Osteocyte (in vitro differentiated cells): ENCODE measurements at regions not wholly inside any gene's neighbourhood (a gene's known extent, or its start where the extent isn't known, plus 50 kb on each side); places are given as distances from the start of the nearest gene placed in this dataset.

ENCODE experiments used
- DNase-seq: peaks from one replicate; pipeline ENCODE4 v3.0.0; 2021; ENCODE audit warnings: mixed read lengths; ENCODE audit not compliant: unreplicated experiment; ENCODE audit errors: extremely low spot score
- H3K27ac Mint-ChIP-seq: one replicate; pipeline ENCODE4 v1.8.0; 2021; ENCODE audit warnings: mild to moderate bottlenecking, mixed read lengths; ENCODE audit not compliant: unreplicated experiment
- H3K27me3 Mint-ChIP-seq: one replicate; pipeline ENCODE4 v1.8.0; 2021; ENCODE audit warnings: mixed read lengths; ENCODE audit not compliant: unreplicated experiment
- H3K36me3 Mint-ChIP-seq: one replicate; pipeline ENCODE4 v1.8.0; 2021; ENCODE audit warnings: mixed read lengths; ENCODE audit not compliant: unreplicated experiment
- H3K4me1 Mint-ChIP-seq: one replicate; pipeline ENCODE4 v1.8.0; 2021; ENCODE audit warnings: mixed read lengths; ENCODE audit not compliant: unreplicated experiment
- H3K4me3 Mint-ChIP-seq: one replicate; pipeline ENCODE4 v1.8.0; 2021; ENCODE audit warnings: mild to moderate bottlenecking, moderate library complexity, mixed read lengths; ENCODE audit not compliant: unreplicated experiment
- H3K9me3 Mint-ChIP-seq: one replicate; pipeline ENCODE4 v1.8.0; 2021; ENCODE audit warnings: mixed read lengths; ENCODE audit not compliant: unreplicated experiment
- TF ChIP-seq, protein P1 (sequence below): fragments of 200-600 bp; sonication (generic); IDR thresholded peaks from 2 replicates; pipeline ENCODE4 v1.5.0; 2021; ENCODE audit warnings: antibody characterized with exemption, mild to moderate bottlenecking, moderate library complexity

DNA sequence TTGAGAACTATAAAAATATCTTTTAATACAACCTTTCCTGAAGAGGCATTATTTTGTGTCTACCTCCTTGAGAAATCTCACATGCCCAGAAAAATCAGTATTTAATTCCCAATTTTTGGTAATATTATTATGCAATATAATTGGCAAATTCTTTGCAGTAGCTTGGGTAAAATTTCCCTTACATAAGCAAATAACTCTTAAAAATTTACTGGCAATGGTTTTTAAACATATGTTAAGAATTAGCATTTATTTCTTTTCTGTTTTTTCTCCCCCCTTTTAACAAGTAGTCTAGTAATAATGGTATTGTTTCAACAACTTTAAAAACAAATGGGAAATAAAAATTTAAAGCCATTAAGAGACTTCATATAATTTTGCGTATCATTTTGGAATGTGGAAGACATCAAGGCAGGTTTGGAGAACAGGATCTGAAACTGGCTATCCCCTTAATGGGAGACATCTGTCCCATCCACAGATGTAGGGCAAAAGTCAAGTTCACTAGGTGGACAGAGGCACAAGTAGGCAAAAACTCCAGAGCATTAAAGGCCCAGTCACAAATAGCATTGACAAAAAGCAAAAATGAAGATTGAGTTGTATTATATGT lies 89.6 kb upstream of the AADACL2 start:
- Mint-ChIP-seq H3K36me3 (no peaks in the 10 kb centered on the region), H3K27ac (no peak overlapping the region), H3K4me1 (peaks cover 6% of the 10 kb centered on the region), H3K4me3 (no peak overlapping the region), H3K27me3 (peaks cover 2% of the 10 kb centered on the region), H3K9me3 (peaks cover 3% of the 10 kb centered on the region)
- TF ChIP-seq, protein P1, sequence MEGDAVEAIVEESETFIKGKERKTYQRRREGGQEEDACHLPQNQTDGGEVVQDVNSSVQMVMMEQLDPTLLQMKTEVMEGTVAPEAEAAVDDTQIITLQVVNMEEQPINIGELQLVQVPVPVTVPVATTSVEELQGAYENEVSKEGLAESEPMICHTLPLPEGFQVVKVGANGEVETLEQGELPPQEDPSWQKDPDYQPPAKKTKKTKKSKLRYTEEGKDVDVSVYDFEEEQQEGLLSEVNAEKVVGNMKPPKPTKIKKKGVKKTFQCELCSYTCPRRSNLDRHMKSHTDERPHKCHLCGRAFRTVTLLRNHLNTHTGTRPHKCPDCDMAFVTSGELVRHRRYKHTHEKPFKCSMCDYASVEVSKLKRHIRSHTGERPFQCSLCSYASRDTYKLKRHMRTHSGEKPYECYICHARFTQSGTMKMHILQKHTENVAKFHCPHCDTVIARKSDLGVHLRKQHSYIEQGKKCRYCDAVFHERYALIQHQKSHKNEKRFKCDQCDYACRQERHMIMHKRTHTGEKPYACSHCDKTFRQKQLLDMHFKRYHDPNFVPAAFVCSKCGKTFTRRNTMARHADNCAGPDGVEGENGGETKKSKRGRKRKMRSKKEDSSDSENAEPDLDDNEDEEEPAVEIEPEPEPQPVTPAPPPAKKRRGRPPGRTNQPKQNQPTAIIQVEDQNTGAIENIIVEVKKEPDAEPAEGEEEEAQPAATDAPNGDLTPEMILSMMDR, result no peak
- DNase-seq, result no peak

DNA sequence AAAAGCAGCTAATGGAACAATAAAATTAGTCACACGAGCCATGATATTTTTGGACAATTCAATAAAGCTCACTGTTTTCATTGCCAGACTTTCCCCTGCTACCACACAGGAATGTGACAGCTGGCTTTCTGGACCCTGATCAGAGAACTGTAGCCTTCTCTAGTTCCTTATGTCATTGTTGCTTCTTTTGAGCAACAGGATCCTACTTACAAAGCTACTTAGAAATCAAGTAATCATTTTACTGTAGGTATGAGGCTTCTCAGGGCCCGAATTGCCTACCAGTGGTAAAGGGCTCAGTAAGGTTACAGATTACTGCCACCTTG lies 94.3 kb upstream of the AADACL2 start:
- no peaks in the 10 kb centered on the region for H3K36me3 Mint-ChIP-seq
- peaks cover 3% of the 10 kb centered on the region for H3K4me1 Mint-ChIP-seq
- no peak overlapping the region for H3K4me3 Mint-ChIP-seq
- no peaks in the 10 kb centered on the region for H3K27me3 Mint-ChIP-seq
- peaks cover 12% of the 10 kb centered on the region for H3K9me3 Mint-ChIP-seq
- H3K27ac Mint-ChIP-seq, result no peak overlapping the region
- no peak for DNase-seq
- TF ChIP-seq, protein P1, result no peak

DNA sequence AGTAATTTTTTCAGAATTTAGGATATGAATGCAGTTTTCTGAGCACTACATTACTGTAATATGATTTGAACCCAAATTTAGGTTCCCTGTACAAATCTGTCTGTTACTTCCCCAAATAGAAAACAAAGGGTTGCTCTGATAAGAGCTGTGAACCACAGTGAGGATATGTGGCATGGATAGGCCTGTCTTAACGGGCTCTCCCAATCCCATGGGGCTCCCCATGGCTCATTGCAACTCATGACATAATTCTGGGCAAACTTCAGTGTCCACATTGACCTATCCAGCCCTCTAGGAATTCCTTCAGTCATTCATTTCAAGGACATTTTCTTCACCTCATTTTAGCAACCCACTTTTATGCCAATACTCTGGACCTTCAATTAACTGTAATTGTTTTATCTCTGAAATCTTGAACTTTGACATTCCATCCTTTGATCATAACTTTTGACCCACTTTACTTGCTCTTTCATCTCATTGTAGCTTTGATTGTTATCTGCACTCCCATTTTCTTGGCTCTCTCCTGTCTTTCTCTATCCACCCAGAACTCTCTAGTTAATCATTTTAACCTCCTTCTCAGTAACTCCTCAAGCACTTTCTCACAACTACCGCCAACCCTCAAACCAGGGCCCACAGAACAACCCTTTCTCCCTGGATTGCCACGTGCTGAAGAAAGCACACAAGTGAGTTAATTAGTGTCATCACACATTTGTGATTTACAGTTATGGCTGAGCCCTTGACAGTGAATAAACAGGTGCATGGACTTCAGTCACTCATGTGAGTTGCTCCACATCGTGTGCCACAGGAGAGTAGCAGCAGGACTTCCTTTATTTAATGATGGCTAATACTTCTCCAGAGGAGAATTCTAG lies 94.9 kb upstream of the AADACL2 start:
- Mint-ChIP-seq H3K4me1 (no peaks in the 10 kb centered on the region), H3K9me3 (peaks cover 12% of the 10 kb centered on the region), H3K27ac (no peak overlapping the region), H3K36me3 (no peaks in the 10 kb centered on the region), H3K27me3 (no peaks in the 10 kb centered on the region), H3K4me3 (no peak overlapping the region)
- DNase-seq, result no peak
- TF ChIP-seq, protein P1, result no peak

DNA sequence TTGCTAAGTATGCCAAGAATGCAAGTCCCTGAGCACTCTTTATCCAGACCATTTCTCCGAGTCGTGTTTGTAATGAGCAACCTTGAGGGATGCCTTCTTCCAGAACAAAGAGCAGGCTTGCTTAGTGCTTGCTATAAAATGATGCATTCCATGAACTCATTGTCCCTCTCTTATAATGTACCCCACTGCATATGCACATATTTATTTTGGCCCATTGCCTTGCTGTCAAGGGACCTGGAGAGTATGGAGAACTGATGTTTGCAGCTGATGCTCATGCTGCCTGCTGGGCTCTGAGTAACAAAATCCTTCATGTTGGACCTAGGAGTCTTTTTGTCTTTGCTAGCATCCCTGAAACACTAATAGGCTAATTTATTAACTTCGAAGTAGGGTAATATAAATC lies 97.8 kb upstream of the AADACL2 start:
- Mint-ChIP-seq H3K9me3 (peaks cover 12% of the 10 kb centered on the region), H3K4me3 (no peak overlapping the region), H3K4me1 (no peaks in the 10 kb centered on the region), H3K36me3 (no peaks in the 10 kb centered on the region), H3K27me3 (no peaks in the 10 kb centered on the region), H3K27ac (no peak overlapping the region)
- TF ChIP-seq, protein P1, result no peak
- DNase-seq, result no peak

DNA sequence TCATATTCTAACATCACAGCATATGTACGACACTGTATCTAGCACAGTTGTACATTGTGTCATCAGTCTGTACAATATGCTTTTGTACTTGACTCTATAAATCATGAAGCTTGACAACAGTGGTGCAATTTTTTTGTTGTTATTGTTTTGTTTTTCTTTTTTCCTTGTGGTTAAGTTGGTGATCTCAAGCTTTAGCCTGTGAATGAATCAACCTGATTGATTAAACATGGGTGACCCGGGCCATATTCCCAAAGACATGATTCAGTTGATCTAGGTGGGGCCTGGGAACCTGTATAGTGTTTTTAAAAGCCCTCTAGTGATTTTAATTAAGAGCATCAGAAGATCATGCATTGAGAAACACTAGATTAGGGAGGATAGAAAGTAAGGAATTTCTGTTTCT lies 101.8 kb upstream of the AADACL2 start:
- no peak for DNase-seq
- TF ChIP-seq, protein P1, result no peak
- no peaks in the 10 kb centered on the region for H3K27me3 Mint-ChIP-seq

More for the DNA sequence above, 101.8 kb upstream of the AADACL2 start:
- H3K36me3 Mint-ChIP-seq, result no peaks in the 10 kb centered on the region
- no peak overlapping the region for H3K4me3 Mint-ChIP-seq
- H3K9me3 Mint-ChIP-seq, result peaks cover 12% of the 10 kb centered on the region
- H3K4me1 Mint-ChIP-seq, result peaks cover 10% of the 10 kb centered on the region
- no peak overlapping the region for H3K27ac Mint-ChIP-seq
